ENCODE measurements at regions not wholly inside any gene's neighbourhood (a gene's known extent, or its start where the extent isn't known, plus 50 kb on each side); places are given as distances from the start of the nearest gene placed in this dataset.

DNA sequence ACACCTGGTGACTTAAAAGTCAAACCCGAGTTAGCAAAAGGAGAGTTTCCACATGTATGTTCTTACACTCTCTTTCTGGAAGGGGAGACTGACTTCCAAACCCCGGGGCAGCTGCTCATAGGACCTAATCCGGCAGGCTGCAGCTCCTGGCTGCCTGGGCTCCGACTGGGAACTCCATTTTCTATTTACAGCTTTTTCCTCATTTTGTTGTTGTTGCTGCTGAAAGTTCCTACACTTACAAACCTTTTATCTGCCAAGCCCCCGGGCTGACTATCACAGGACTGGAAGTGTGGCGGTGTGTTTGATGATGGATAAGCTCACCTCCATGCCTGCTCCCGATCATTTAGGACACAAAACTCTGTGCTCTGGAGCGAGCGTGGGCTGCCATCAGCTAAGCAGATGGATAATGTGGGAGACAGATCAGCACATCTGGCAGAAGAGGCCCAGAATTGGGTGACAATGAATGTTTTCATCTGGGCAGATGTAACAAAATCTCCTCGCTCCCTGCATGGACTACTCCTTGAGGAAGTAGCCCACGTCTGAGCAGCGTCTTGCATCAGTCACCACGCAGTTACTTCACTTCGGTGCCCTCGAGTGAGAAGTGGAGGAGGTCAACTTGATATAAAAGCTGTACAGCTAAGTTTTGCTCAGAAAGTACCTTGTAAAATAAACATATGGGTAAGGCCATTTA, 114.4 kb upstream of the COPS8 start:
- H3K9me3 ChIP-seq (ENCODE audit: control insufficient read depth in 4 of 4, insufficient read depth in 3 of 4, low read length in 3 of 4), result no peaks in the 10 kb centered on the region
- no peaks in the 10 kb centered on the region for H3K27me3 ChIP-seq (ENCODE audit: control insufficient read depth in 3 of 3, insufficient read depth in 3 of 3, low read length in 2 of 3)
- TF ChIP-seq, protein P1, sequence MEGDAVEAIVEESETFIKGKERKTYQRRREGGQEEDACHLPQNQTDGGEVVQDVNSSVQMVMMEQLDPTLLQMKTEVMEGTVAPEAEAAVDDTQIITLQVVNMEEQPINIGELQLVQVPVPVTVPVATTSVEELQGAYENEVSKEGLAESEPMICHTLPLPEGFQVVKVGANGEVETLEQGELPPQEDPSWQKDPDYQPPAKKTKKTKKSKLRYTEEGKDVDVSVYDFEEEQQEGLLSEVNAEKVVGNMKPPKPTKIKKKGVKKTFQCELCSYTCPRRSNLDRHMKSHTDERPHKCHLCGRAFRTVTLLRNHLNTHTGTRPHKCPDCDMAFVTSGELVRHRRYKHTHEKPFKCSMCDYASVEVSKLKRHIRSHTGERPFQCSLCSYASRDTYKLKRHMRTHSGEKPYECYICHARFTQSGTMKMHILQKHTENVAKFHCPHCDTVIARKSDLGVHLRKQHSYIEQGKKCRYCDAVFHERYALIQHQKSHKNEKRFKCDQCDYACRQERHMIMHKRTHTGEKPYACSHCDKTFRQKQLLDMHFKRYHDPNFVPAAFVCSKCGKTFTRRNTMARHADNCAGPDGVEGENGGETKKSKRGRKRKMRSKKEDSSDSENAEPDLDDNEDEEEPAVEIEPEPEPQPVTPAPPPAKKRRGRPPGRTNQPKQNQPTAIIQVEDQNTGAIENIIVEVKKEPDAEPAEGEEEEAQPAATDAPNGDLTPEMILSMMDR (IDR thresholded peaks at IDR 0.05; ENCODE audit: control extremely low read depth, extremely low read depth), result no peak
- no peak overlapping the region for H3K9ac ChIP-seq (ENCODE audit: insufficient read depth in 1 of 2, low read length in 2 of 2)
- 58 to 59% methylated on average over 15 of the region's 15 CpGs for WGBS, 2 donors
- H3K4me1 ChIP-seq (ENCODE audit: control insufficient read depth in 5 of 5, insufficient read depth in 5 of 5, low read length in 5 of 5), result peaks cover 0 to 63% (median 27%) of the 10 kb centered on the region in 5 donors
- ATAC-seq (ENCODE audit: insufficient read depth, low FRiP score) (peak; percentile 50), DNase-seq (peak; percentile 95 to 99 (median 99))
- peak overlapping the region in 1 of 2 donors; percentile 61 for H3K27ac ChIP-seq (ENCODE audit: low read depth in 1 of 2, low read length in 1 of 2)
- H3K36me3 ChIP-seq (ENCODE audit: control insufficient read depth in 4 of 4, insufficient read depth in 4 of 4, low read length in 4 of 4), result no peaks in the 10 kb centered on the region
- H3K4me3 ChIP-seq, result no peak overlapping the region

GRCh38 chr2:236971919-236972381, 113.7 kb upstream of the COPS8 start:
- DNase-seq (peak in 1 of 3 donors; percentile 83), ATAC-seq (ENCODE audit: insufficient read depth, low FRiP score) (no peak)
- TF ChIP-seq, protein P1 (IDR thresholded peaks at IDR 0.05; ENCODE audit: control extremely low read depth, extremely low read depth), result no peak
- 62 to 66% methylated on average over 20 of the region's 20 CpGs for WGBS, 2 donors
- Histone ChIP-seq H3K4me1 (ENCODE audit: control insufficient read depth in 5 of 5, insufficient read depth in 5 of 5, low read length in 5 of 5) (peaks cover 0 to 68% (median 27%) of the 10 kb centered on the region in 5 donors), H3K27ac (ENCODE audit: low read depth in 1 of 2, low read length in 1 of 2) (peak overlapping the region in 1 of 2 donors; percentile 61), H3K9ac (ENCODE audit: insufficient read depth in 1 of 2, low read length in 2 of 2) (no peak overlapping the region), H3K27me3 (ENCODE audit: control insufficient read depth in 3 of 3, insufficient read depth in 3 of 3, low read length in 2 of 3) (no peaks in the 10 kb centered on the region), H3K9me3 (ENCODE audit: control insufficient read depth in 4 of 4, insufficient read depth in 3 of 4, low read length in 3 of 4) (no peaks in the 10 kb centered on the region), H3K4me3 (peak overlapping the region; percentile 5), H3K36me3 (ENCODE audit: control insufficient read depth in 4 of 4, insufficient read depth in 4 of 4, low read length in 4 of 4) (no peaks in the 10 kb centered on the region)

DNA sequence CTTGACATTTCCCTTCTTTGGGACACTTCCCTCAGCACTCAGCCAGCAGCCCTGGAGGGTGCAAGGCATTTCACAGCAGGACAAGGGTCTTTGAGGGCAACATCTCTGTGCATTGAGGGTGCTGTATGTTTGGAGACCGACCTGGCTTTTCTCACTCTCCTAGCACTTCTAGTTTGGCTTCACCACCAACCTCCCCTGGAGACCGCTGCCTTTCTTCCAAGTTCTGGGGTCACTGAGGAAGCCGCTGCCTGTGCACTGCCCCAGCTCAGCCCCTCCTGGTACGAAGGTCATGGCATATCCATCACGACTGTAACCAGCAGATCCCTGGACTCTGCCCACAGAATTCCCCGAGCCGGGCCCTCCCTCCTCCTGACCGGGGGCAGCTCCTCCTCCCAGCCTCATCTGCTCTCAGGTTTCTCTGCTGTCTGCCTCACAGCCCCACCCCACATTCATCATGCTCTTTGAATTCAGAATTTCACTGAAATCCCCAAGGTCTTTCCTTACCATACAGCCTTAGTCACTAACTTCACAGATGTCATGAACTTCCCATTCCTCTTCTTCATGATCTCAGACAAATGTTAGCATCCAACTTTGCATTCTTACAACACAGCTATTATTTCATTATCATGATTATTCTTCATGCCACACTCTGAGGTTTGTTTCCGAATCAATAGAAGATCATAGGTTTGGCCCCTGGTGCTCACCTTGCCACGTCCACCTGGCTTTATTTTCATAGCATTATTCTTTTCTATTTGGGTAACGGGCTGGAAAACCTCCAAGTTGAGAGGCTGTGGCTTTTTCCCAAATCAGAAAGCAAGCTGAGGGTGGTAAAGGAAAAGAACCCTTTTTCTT, 113.0 kb upstream of the COPS8 start:
- H3K4me3 ChIP-seq, result no peak overlapping the region
- H3K27ac ChIP-seq (ENCODE audit: low read depth in 1 of 2, low read length in 1 of 2), result no peak overlapping the region
- ATAC-seq (ENCODE audit: insufficient read depth, low FRiP score) (peak; percentile 55), DNase-seq (no peak)
- no peaks in the 10 kb centered on the region for H3K36me3 ChIP-seq (ENCODE audit: control insufficient read depth in 4 of 4, insufficient read depth in 4 of 4, low read length in 4 of 4)
- no peaks in the 10 kb centered on the region for H3K9me3 ChIP-seq (ENCODE audit: control insufficient read depth in 4 of 4, insufficient read depth in 3 of 4, low read length in 3 of 4)
- 83 to 91% methylated on average over 11 of the region's 11 CpGs for WGBS, 2 donors
- no peak overlapping the region for H3K9ac ChIP-seq (ENCODE audit: insufficient read depth in 1 of 2, low read length in 2 of 2)
- peaks cover 0 to 70% (median 27%) of the 10 kb centered on the region in 5 donors for H3K4me1 ChIP-seq (ENCODE audit: control insufficient read depth in 5 of 5, insufficient read depth in 5 of 5, low read length in 5 of 5)
- TF ChIP-seq, protein P1 (IDR thresholded peaks at IDR 0.05; ENCODE audit: control extremely low read depth, extremely low read depth), result no peak
- H3K27me3 ChIP-seq (ENCODE audit: control insufficient read depth in 3 of 3, insufficient read depth in 3 of 3, low read length in 2 of 3), result no peaks in the 10 kb centered on the region
